ENCODE measurements at regions not wholly inside any gene's neighbourhood (a gene's known extent, or its start where the extent isn't known, plus 50 kb on each side); places are given as distances from the start of the nearest gene placed in this dataset.

DNA sequence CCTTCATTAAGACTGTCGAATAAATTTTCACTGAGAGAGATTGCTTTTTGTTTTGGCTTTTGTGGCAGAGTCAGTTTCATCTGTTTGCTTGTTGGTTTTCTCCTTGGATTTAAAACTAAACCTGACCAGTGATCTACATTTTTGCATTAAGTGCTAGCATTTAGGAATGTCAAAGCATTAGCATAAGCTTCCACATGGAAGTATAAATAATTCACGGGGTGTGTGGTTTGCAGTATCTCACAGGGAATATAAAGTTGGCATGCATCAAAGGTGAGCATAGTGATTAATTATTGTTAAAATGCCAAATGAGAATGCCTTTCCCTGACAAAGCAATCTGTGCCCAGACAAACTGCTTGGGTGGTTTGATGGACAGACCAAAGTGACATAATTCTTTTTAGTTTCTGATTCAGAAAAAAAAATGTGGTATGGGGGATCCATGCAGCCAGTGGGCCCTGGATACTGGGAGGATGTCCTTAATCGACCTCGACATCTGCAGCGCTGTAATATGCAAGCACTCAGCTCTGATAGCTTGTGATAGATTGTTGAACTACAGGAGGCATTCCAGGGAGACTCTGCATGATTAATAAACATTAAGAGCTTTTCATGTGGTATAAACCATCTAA is 339.3 kb upstream of the POM121L12 start:
- H3K27me3 ChIP-seq (ENCODE audit: insufficient read depth, poor library complexity, severe bottlenecking) = peaks cover 5% of the 10 kb centered on the region
- no peaks in the 10 kb centered on the region for H3K9me3 ChIP-seq (ENCODE audit: severe bottlenecking)
- no peak overlapping the region for H3K4me3 ChIP-seq (ENCODE audit: severe bottlenecking)
- TF ChIP-seq, protein P1, sequence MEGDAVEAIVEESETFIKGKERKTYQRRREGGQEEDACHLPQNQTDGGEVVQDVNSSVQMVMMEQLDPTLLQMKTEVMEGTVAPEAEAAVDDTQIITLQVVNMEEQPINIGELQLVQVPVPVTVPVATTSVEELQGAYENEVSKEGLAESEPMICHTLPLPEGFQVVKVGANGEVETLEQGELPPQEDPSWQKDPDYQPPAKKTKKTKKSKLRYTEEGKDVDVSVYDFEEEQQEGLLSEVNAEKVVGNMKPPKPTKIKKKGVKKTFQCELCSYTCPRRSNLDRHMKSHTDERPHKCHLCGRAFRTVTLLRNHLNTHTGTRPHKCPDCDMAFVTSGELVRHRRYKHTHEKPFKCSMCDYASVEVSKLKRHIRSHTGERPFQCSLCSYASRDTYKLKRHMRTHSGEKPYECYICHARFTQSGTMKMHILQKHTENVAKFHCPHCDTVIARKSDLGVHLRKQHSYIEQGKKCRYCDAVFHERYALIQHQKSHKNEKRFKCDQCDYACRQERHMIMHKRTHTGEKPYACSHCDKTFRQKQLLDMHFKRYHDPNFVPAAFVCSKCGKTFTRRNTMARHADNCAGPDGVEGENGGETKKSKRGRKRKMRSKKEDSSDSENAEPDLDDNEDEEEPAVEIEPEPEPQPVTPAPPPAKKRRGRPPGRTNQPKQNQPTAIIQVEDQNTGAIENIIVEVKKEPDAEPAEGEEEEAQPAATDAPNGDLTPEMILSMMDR (IDR thresholded peaks at IDR 0.05; ENCODE audit: poor library complexity, severe bottlenecking) = no peak
- no peaks in the 10 kb centered on the region for H3K4me1 ChIP-seq (ENCODE audit: insufficient read depth, poor library complexity, severe bottlenecking)
- no peaks in the 10 kb centered on the region for H3K36me3 ChIP-seq (ENCODE audit: low read depth)
- no peak for DNase-seq (ENCODE audit: low spot score)
- ATAC-seq (ENCODE audit: low read depth) = no peak
- no peak overlapping the region for H3K27ac ChIP-seq (ENCODE audit: poor library complexity, severe bottlenecking)

GRCh38 chr7:52691257-52691656 is 344.2 kb upstream of the POM121L12 start:
- ATAC-seq (ENCODE audit: low read depth) (no peak), DNase-seq (ENCODE audit: low spot score) (no peak)
- Histone ChIP-seq H3K9me3 (ENCODE audit: severe bottlenecking) (no peaks in the 10 kb centered on the region), H3K4me1 (ENCODE audit: insufficient read depth, poor library complexity, severe bottlenecking) (no peaks in the 10 kb centered on the region), H3K27ac (ENCODE audit: poor library complexity, severe bottlenecking) (no peak overlapping the region), H3K36me3 (ENCODE audit: low read depth) (no peaks in the 10 kb centered on the region), H3K4me3 (ENCODE audit: severe bottlenecking) (no peak overlapping the region), H3K27me3 (ENCODE audit: insufficient read depth, poor library complexity, severe bottlenecking) (peaks cover 5% of the 10 kb centered on the region)
- TF ChIP-seq, protein P1 (IDR thresholded peaks at IDR 0.05; ENCODE audit: poor library complexity, severe bottlenecking) = no peak

- TF ChIP-seq, protein P1 (IDR thresholded peaks at IDR 0.05; ENCODE audit: poor library complexity, severe bottlenecking) = no peak
- no peak for DNase-seq (ENCODE audit: low spot score)
- Histone ChIP-seq H3K4me1 (ENCODE audit: insufficient read depth, poor library complexity, severe bottlenecking) (no peaks in the 10 kb centered on the region), H3K27ac (ENCODE audit: poor library complexity, severe bottlenecking) (no peak overlapping the region), H3K9me3 (ENCODE audit: severe bottlenecking) (no peaks in the 10 kb centered on the region), H3K4me3 (ENCODE audit: severe bottlenecking) (no peak overlapping the region), H3K36me3 (ENCODE audit: low read depth) (no peaks in the 10 kb centered on the region), H3K27me3 (ENCODE audit: insufficient read depth, poor library complexity, severe bottlenecking) (peaks cover 5% of the 10 kb centered on the region)
- no peak for ATAC-seq (ENCODE audit: low read depth)
These were observed 345.5 kb upstream of the POM121L12 start for GRCh38 chr7:52689912-52690311.

DNA sequence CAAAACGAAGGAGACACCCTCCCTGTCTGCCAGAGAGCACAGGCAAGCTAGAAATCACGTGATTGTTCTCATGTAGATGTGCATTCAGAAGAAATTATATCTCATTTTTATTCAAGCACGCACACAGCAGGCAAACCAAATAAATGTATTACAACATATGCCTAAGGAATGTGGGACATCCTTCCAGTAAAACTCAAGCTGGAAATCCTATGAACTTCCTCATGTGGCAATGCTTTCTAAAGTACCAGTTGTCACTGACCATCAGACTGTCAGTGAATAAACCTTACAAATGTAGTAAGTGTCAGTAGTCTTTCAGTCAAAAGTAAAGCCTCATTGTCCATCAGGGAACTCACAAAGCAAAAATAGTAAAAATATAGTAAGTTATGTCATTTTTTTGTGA is 350.1 kb upstream of the POM121L12 start:
- no peak overlapping the region for H3K4me3 ChIP-seq (ENCODE audit: severe bottlenecking)
- DNase-seq (ENCODE audit: low spot score) (no peak), ATAC-seq (ENCODE audit: low read depth) (no peak)
- H3K36me3 ChIP-seq (ENCODE audit: low read depth) = no peaks in the 10 kb centered on the region
- no peaks in the 10 kb centered on the region for H3K4me1 ChIP-seq (ENCODE audit: insufficient read depth, poor library complexity, severe bottlenecking)
- no peak overlapping the region for H3K27ac ChIP-seq (ENCODE audit: poor library complexity, severe bottlenecking)
- H3K27me3 ChIP-seq (ENCODE audit: insufficient read depth, poor library complexity, severe bottlenecking) = no peaks in the 10 kb centered on the region
- TF ChIP-seq, protein P1 (IDR thresholded peaks at IDR 0.05; ENCODE audit: poor library complexity, severe bottlenecking) = no peak
- no peaks in the 10 kb centered on the region for H3K9me3 ChIP-seq (ENCODE audit: severe bottlenecking)

GRCh38 chr7:52684388-52684787 is 351.0 kb upstream of the POM121L12 start:
- DNase-seq (ENCODE audit: low spot score) (no peak), ATAC-seq (ENCODE audit: low read depth) (no peak)
- H3K9me3 ChIP-seq (ENCODE audit: severe bottlenecking) = peaks cover 2% of the 10 kb centered on the region
- no peaks in the 10 kb centered on the region for H3K4me1 ChIP-seq (ENCODE audit: insufficient read depth, poor library complexity, severe bottlenecking)
- no peaks in the 10 kb centered on the region for H3K36me3 ChIP-seq (ENCODE audit: low read depth)
- no peak overlapping the region for H3K27ac ChIP-seq (ENCODE audit: poor library complexity, severe bottlenecking)
- no peak overlapping the region for H3K4me3 ChIP-seq (ENCODE audit: severe bottlenecking)
- H3K27me3 ChIP-seq (ENCODE audit: insufficient read depth, poor library complexity, severe bottlenecking) = no peaks in the 10 kb centered on the region
- TF ChIP-seq, protein P1 (IDR thresholded peaks at IDR 0.05; ENCODE audit: poor library complexity, severe bottlenecking) = no peak

Data from RWPE2 (cell line).